ENCODE measurements at regions not wholly inside any gene's neighbourhood (a gene's known extent, or its start where the extent isn't known, plus 50 kb on each side); places are given as distances from the start of the nearest gene placed in this dataset.
"Not testable (repeated sequence)": the region's sequence is repeated elsewhere in the genome, so short reads cannot be mapped to it uniquely, and the experiment has no call there.

DNA sequence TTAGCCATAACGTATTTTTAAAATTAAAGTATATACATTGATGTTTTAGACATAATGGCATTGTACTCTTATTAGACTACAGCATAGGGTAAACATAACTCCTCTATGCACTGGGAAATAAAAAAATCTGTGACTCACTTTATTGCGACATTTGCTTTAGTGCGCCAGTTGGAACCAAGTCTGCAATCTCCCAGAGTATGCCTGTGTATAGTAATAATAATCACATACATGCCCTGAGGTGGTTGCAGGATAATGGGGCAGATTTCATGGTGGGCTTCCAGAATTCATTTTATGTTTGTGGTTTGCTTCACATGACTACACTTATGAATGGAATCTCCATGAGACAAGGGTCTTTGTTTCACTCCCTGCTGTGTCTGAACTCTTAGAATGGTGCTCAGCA, 66.9 kb upstream of the N4BP1 start:
- no peaks in the 10 kb centered on the region for H3F3A ChIP-seq (replicated peaks; ENCODE audit: insufficient read depth)
- H2AFZ ChIP-seq (ENCODE audit: low read depth) = no peak overlapping the region
- no peak overlapping the region for H3K9ac ChIP-seq
- H3K36me3 ChIP-seq (replicated peaks in 1 of 2; ENCODE audit: control insufficient read depth in 1 of 2, insufficient read depth in 2 of 2, low read length in 1 of 2) = no peaks in the 10 kb centered on the region
- no peaks in the 10 kb centered on the region for H3K9me2 ChIP-seq
- H3K27me3 ChIP-seq (ENCODE audit: insufficient read depth) = no peaks in the 10 kb centered on the region
- CTCF ChIA-PET = interaction anchor here (2.4 kb wide), 1 partner anchor 10 kb away, joined by 12 read pairs; no protein-coding TSS in a partner anchor
- no peak overlapping the region for H3K4me3 ChIP-seq (ENCODE audit: low read depth in 2 of 2, low read length in 1 of 2)
- no peak overlapping the region for H3K27ac ChIP-seq (ENCODE audit: low read depth in 2 of 2, low read length in 1 of 2)
- no peak overlapping the region for H3K4me2 ChIP-seq
- no peaks in the 10 kb centered on the region for H4K20me1 ChIP-seq (ENCODE audit: insufficient read depth)
- no peak for DNase-seq
- TF ChIP-seq TCF12 (IDR thresholded peaks at IDR 0.05) (no peak), MEF2A (IDR thresholded peaks at IDR 0.05; ENCODE audit: borderline replicate concordance, low read depth) (no peak), NRF1 (IDR thresholded peaks at IDR 0.05; ENCODE audit: low read depth, low read length) (no peak), RFX5 (IDR thresholded peaks at IDR 0.05; ENCODE audit: low read length) (no peak), TEAD4 (IDR thresholded peaks at IDR 0.05; ENCODE audit: borderline replicate concordance, insufficient read depth) (no peak), FOXM1 (IDR thresholded peaks at IDR 0.05; ENCODE audit: low read depth) (no peak)
- TF ChIP-seq, protein P1, sequence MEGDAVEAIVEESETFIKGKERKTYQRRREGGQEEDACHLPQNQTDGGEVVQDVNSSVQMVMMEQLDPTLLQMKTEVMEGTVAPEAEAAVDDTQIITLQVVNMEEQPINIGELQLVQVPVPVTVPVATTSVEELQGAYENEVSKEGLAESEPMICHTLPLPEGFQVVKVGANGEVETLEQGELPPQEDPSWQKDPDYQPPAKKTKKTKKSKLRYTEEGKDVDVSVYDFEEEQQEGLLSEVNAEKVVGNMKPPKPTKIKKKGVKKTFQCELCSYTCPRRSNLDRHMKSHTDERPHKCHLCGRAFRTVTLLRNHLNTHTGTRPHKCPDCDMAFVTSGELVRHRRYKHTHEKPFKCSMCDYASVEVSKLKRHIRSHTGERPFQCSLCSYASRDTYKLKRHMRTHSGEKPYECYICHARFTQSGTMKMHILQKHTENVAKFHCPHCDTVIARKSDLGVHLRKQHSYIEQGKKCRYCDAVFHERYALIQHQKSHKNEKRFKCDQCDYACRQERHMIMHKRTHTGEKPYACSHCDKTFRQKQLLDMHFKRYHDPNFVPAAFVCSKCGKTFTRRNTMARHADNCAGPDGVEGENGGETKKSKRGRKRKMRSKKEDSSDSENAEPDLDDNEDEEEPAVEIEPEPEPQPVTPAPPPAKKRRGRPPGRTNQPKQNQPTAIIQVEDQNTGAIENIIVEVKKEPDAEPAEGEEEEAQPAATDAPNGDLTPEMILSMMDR (IDR thresholded peaks at IDR 0.05) = no peak
- POLR2A ChIA-PET = no interaction called here
- no peaks in the 10 kb centered on the region for H3K9me3 ChIP-seq
- H3K79me2 ChIP-seq (ENCODE audit: insufficient read depth) = no peaks in the 10 kb centered on the region
- 42% methylated on average over 3 of the region's 3 CpGs for WGBS (ENCODE audit: low lambda C conversion rate)
- no peaks in the 10 kb centered on the region for H3K4me1 ChIP-seq (ENCODE audit: control insufficient read depth in 1 of 2, insufficient read depth in 2 of 2, low read depth in 1 of 2, low read length in 1 of 2)

DNA sequence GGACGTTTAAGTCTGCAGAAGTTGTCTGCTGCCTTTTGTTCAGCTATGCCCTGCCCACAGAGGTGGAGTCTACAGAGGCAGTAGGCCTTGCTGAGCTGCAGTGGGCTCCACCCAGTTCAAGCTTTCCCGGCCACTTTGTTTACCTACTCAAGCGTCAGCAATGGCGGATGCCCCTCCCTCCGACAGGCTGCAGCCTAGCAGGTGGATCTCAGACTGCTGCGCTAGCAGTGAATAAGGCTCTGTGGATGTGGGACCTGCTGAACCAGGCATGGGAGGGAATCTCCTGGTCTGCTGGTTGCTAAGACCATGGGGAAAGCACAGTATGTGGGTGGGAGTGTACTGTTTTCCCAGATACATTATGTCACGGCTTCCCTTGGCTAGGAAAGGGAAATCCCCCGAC, 58.2 kb upstream of the N4BP1 start:
- POLR2A ChIA-PET = interaction anchor here (1.0 kb wide), 1 partner anchor 19 kb away, joined by 3 read pairs; no protein-coding TSS in a partner anchor
- H3K27ac ChIP-seq (ENCODE audit: low read depth in 2 of 2, low read length in 1 of 2); DNase-seq: not testable (repeated sequence)

DNA sequence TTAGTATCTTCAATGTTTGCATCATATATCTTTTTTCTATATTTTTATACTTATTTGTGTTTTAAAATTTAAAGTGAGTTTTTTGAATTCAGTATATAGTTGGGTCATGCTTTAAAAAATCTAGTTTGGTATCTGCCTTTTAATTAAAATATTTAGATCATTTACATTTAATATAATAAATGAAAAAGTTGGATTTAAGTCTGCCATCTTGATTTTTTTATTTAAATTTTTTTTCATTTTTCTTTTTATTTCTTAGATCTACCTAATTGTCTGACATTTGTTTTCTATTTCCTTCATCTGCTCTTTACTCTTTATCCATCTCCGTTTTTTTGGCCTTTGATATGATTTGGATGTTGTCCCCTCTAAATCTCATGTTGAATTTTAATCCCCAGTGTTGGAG, 50.0 kb upstream of the N4BP1 start:
- Histone ChIP-seq H3K27ac (ENCODE audit: low read depth in 2 of 2, low read length in 1 of 2) (no peak overlapping the region), H2AFZ (ENCODE audit: low read depth) (no peak overlapping the region), H3K36me3 (replicated peaks in 1 of 2; ENCODE audit: control insufficient read depth in 1 of 2, insufficient read depth in 2 of 2, low read length in 1 of 2) (no peaks in the 10 kb centered on the region), H3K4me1 (ENCODE audit: control insufficient read depth in 1 of 2, insufficient read depth in 2 of 2, low read depth in 1 of 2, low read length in 1 of 2) (no peaks in the 10 kb centered on the region), H3K27me3 (ENCODE audit: insufficient read depth) (no peaks in the 10 kb centered on the region), H3K79me2 (ENCODE audit: insufficient read depth) (no peaks in the 10 kb centered on the region), H3K4me3 (ENCODE audit: low read depth in 2 of 2, low read length in 1 of 2) (no peak overlapping the region), H3K9me2 (no peaks in the 10 kb centered on the region), H3K4me2 (no peak overlapping the region), H3K9ac (no peak overlapping the region), H3F3A (replicated peaks; ENCODE audit: insufficient read depth) (no peaks in the 10 kb centered on the region), H4K20me1 (ENCODE audit: insufficient read depth) (no peaks in the 10 kb centered on the region), H3K9me3 (no peaks in the 10 kb centered on the region)
- TF ChIP-seq, protein P2, sequence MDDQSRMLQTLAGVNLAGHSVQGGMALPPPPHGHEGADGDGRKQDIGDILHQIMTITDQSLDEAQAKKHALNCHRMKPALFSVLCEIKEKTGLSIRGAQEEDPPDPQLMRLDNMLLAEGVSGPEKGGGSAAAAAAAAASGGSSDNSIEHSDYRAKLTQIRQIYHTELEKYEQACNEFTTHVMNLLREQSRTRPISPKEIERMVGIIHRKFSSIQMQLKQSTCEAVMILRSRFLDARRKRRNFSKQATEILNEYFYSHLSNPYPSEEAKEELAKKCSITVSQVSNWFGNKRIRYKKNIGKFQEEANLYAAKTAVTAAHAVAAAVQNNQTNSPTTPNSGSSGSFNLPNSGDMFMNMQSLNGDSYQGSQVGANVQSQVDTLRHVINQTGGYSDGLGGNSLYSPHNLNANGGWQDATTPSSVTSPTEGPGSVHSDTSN (IDR thresholded peaks at IDR 0.05) = no peak
- TF ChIP-seq FOSL2 (IDR thresholded peaks at IDR 0.05; ENCODE audit: borderline replicate concordance, low read depth) = no peak
- no peak for TF ChIP-seq CHD2 (IDR thresholded peaks at IDR 0.05; ENCODE audit: low read length, partially characterized antibody)
- TF ChIP-seq, protein P3, sequence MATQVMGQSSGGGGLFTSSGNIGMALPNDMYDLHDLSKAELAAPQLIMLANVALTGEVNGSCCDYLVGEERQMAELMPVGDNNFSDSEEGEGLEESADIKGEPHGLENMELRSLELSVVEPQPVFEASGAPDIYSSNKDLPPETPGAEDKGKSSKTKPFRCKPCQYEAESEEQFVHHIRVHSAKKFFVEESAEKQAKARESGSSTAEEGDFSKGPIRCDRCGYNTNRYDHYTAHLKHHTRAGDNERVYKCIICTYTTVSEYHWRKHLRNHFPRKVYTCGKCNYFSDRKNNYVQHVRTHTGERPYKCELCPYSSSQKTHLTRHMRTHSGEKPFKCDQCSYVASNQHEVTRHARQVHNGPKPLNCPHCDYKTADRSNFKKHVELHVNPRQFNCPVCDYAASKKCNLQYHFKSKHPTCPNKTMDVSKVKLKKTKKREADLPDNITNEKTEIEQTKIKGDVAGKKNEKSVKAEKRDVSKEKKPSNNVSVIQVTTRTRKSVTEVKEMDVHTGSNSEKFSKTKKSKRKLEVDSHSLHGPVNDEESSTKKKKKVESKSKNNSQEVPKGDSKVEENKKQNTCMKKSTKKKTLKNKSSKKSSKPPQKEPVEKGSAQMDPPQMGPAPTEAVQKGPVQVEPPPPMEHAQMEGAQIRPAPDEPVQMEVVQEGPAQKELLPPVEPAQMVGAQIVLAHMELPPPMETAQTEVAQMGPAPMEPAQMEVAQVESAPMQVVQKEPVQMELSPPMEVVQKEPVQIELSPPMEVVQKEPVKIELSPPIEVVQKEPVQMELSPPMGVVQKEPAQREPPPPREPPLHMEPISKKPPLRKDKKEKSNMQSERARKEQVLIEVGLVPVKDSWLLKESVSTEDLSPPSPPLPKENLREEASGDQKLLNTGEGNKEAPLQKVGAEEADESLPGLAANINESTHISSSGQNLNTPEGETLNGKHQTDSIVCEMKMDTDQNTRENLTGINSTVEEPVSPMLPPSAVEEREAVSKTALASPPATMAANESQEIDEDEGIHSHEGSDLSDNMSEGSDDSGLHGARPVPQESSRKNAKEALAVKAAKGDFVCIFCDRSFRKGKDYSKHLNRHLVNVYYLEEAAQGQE (IDR thresholded peaks at IDR 0.05; ENCODE audit: low read depth, low read length) = no peak
- no peak for TF ChIP-seq SIN3A (IDR thresholded peaks at IDR 0.05; ENCODE audit: borderline replicate concordance, low read depth, low read length)
- TF ChIP-seq, protein P4, sequence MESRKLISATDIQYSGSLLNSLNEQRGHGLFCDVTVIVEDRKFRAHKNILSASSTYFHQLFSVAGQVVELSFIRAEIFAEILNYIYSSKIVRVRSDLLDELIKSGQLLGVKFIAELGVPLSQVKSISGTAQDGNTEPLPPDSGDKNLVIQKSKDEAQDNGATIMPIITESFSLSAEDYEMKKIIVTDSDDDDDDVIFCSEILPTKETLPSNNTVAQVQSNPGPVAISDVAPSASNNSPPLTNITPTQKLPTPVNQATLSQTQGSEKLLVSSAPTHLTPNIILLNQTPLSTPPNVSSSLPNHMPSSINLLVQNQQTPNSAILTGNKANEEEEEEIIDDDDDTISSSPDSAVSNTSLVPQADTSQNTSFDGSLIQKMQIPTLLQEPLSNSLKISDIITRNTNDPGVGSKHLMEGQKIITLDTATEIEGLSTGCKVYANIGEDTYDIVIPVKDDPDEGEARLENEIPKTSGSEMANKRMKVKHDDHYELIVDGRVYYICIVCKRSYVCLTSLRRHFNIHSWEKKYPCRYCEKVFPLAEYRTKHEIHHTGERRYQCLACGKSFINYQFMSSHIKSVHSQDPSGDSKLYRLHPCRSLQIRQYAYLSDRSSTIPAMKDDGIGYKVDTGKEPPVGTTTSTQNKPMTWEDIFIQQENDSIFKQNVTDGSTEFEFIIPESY (IDR thresholded peaks at IDR 0.05; ENCODE audit: borderline replicate concordance, low read depth) = no peak
- no peak for TF ChIP-seq TEAD4 (IDR thresholded peaks at IDR 0.05; ENCODE audit: borderline replicate concordance, insufficient read depth)
- no peak for TF ChIP-seq FOXM1 (IDR thresholded peaks at IDR 0.05; ENCODE audit: low read depth)
- DNase-seq = no peak
- POLR2A ChIA-PET = no interaction called here
- WGBS (ENCODE audit: low lambda C conversion rate) = 0% methylated on average over 1 of the region's 1 CpG
- CTCF ChIA-PET = no interaction called here

More for the DNA sequence above, 58.2 kb upstream of the N4BP1 start:
- not testable (repeated sequence) for H4K20me1 ChIP-seq (ENCODE audit: insufficient read depth); H3K27me3 ChIP-seq (ENCODE audit: insufficient read depth); H3K79me2 ChIP-seq (ENCODE audit: insufficient read depth); H3K9me3 ChIP-seq; H3K9me2 ChIP-seq; H3F3A ChIP-seq (replicated peaks; ENCODE audit: insufficient read depth); H3K4me3 ChIP-seq (ENCODE audit: low read depth in 2 of 2, low read length in 1 of 2); H3K9ac ChIP-seq; H2AFZ ChIP-seq (ENCODE audit: low read depth); H3K4me1 ChIP-seq (ENCODE audit: control insufficient read depth in 1 of 2, insufficient read depth in 2 of 2, low read depth in 1 of 2, low read length in 1 of 2); H3K36me3 ChIP-seq (replicated peaks in 1 of 2; ENCODE audit: control insufficient read depth in 1 of 2, insufficient read depth in 2 of 2, low read length in 1 of 2); H3K4me2 ChIP-seq
- CTCF ChIA-PET = interaction anchor here (1.5 kb wide), 1 partner anchor 682 kb away, joined by 3 read pairs; no protein-coding TSS in a partner anchor
- 19% methylated on average over 8 of the region's 8 CpGs for WGBS (ENCODE audit: low lambda C conversion rate)
